ENCODE measurements at regions not wholly inside any gene's neighbourhood (a gene's known extent, or its start where the extent isn't known, plus 50 kb on each side); places are given as distances from the start of the nearest gene placed in this dataset.
"Not testable (repeated sequence)": the region's sequence is repeated elsewhere in the genome, so short reads cannot be mapped to it uniquely, and the experiment has no call there.

DNA sequence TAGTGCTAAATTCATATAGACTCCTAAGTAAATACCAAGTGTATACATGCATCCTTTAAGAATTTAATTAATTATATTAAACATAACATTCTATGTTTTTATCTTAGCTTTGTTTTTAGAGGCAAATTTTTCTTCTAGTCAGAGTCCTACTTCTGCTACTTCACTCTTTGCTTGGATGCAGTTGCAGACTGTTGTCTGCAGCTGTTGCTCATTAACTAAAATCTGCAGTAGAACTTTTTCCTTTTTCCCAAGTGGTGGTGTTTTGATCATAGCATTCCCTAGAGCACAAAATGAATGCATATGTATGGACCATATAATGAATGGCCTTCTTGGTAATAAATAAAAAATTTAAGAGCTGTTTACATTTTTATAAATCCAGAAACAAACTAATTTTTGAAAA lies 198.3 kb downstream of the CASP12 start:
- DNase-seq, result no peak

DNA sequence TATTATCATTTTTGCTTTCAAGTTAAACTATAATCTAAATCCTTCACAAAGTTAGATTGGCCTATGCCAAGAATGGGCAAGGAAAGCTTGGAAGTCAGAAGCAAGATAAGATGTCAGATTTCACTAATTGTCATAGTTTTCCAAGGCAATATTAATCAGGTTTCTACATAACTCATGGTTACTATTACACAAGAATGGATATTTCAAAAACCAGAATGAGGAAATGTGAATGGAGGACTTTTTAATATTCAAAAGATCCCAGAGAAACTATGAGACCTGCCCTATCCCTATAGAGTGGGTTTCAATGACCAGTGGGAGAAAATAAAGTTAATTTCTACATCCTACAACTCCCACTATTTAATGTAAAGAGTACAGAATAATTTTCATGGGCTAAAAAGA lies 203.2 kb downstream of the CASP12 start:
- no peak for DNase-seq

DNA sequence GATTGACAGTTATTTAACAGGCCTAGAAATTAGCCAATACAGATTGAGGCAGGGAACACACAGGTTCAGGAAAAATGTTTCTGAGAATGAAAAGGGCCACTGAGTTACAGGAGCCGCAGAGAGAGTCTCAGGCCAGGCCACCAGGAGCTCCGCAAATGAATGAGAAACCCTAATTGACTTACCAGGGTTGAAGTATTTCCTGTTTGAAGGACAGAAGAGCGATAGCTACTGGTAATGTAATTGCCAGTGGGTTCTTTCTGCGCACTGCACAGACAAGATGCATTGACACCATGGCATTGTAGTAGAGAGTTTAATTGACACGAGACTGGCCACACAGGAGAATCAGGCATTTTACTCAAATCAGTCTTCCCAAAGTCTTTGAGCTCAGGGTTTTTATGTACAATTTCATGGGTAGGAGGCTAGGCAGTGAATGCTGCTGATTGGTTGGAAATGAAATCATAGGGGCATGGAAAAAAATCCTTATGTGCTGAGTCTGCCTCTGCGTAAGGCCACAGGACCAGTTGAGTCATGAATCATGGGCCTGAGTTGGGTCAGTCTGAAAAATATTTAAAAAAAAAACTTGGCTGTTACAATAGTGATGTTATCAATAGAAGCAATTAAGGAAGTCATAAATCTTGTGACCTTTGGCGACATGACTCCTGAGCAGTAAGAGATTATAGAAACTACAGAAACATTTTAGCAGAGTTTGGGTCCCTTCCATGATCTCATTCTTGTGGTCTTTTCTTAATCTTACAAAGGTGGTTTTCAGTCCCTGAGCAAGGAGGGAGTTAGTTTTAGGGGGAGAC lies 203.8 kb downstream of the CASP12 start:
- DNase-seq, result no peak

DNA sequence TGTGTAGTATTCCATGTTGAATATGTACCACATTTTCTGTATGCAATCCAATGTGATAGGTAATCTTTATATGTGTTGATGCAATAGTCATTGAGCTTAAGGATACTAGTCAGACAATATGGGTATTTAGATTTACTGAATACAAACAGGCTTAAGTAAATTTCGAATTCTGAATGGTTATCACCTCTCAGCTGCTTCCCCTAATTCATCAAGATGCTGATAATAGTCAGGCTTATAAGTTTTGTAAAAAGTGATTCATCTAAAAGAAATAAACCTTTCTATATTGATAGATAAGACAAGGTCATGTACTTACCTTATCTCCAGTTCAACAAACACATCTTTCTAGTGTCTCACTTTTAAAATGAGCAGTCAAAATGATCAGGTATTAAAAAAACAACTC lies 205.5 kb downstream of the CASP12 start:
- DNase-seq, result no peak

DNA sequence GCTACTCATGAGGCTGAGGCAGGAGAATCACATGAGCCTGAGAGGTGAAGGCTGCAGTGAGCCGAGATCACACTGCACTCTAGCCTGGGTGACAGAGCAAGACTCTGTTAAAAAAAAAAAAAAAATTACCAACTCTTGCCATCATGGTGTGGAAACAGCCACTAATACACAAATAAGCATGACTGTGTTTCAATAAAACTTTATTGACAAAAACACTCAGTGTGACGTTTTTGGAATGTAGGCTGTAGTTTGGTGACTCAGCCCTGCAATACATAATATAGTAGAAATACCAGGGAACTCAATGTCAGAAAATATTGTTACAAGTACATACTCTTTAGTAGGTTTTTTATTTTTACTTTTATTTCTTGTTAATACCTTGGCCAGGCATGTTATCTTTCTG lies 207.1 kb downstream of the CASP12 start:
- DNase-seq, result no peak

DNA sequence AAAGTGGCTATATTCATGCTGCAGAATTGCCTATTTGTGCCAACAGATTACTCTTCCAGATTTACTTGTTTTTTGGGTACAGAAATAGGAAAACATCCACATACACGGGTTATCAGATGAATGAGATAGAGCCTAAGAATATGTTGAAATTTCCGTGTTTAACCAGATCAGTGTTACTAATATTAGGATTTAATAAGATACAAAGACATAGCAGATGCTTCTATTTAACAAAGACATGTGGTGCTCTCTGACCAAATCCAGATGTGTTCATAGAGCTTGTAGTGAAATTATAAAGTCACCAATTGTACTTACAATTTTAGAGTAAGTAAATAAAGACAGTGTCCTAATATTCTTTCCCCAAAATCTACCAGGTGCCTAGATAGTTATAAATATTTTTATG lies 208.0 kb downstream of the CASP12 start:
- DNase-seq, result no peak

DNA sequence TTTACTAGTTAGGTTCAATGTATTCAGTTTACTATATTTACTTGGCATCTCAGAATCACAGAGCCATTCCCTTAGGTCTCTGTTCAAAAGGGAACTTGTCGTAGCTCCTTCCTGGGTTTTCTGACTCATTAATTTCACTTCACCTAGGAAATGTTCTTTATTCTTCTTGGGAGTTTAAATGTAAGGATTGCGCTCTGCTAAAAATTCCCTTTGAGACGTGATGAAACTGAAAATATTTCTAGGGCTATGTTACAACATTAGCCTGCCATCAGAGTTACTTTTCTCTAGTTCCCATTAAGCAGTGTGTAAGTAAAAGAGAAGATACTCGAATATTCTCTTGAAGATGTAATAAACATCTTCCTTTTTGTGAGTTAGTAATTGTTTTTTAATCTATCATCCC lies 209.5 kb downstream of the CASP12 start:
- no peak for DNase-seq

DNA sequence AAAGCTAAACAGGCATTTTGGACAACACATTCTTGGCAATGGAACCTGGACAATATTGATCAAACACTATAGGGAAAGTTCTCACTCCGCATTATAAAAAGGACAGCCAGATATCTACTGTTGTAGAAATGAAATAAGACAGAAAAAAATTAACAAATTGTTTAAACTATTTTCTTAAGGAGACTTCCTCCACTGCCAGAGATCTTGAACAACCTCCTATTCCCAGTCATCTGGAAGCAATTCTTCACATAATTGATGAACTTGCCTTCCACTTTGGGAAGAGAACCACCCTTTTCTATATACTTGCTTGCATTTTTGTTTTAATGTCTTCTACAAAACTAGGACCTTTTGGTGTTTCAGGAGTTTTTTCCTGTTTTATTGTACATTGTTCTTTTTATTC lies 216.1 kb downstream of the CASP12 start:
- no peak for DNase-seq

DNA sequence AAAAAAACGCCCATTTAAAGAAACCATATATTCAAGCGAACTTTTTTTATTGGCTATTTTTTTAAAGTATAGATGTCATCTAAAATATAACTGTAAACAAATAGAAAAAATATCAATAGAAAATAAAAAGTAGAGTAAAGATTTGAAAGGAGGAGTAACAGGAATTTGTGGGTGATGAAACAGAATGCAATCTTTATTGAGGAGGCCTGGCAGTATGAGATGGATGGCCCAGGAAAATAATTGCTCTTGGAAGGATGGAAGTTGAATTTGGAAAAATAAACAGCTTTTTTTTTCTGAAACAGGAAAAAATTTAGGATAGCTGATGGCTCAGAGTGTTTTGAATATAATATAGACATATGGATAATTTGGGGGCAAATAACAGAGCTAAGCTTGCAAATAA lies 219.0 kb downstream of the CASP12 start:
- no peak for DNase-seq

DNA sequence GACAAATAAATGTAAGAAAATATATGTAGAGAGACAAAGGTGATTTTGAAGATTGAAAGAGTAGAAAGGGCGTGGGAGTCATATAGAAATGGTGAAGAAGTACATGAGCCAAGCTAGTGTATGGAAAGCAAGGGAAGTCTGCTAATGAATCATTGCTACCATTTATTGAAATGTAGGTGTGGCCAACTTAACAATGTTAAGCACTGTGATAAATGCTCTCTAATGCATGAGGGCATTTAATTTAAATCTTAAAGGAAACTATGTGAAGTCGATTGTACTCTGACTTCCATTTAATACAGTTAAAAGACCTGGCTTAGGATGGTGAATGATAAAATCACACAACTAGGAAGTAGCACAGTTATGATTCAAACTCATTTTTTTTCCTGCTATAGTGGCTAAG lies 219.9 kb downstream of the CASP12 start:
- DNase-seq, result no peak

DNA sequence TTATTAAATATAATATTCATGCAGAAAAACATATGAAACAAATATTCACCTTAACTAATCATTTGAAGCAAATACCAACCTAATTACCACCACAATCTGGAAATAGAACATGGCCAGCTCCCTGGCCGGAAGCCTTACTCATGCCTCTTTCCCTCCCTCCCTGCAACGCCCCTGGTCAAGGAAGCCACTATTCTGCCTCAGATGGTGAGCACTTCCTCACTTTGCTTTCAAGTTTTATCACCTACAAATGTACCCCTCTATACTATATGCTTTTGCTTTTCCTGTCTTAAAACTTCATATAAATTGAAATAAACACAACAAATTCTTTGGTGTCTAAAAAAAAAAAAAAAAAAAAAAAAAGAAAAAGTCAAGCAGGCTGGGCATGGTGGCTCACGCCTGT lies 221.2 kb downstream of the CASP12 start:
- DNase-seq, result not testable (repeated sequence)

DNA sequence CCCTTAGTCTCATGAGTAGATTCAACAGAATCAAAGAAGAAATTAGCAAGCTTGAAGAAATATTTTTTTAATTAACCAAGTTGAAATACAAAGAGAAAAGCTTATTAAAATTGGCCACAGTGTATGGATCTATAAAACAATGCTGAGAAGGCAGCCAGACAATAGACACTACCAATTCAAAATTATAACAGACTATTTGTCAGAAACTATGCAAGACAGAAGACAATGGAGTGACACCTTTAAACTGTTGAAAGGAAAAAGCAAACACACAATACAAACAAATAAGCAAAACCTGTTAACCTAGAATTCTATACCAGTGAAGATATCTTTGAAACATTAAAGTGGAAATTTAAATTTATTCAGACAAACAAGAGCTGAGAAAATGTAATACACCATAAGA lies 225.4 kb downstream of the CASP12 start:
- DNase-seq, result no peak

DNA sequence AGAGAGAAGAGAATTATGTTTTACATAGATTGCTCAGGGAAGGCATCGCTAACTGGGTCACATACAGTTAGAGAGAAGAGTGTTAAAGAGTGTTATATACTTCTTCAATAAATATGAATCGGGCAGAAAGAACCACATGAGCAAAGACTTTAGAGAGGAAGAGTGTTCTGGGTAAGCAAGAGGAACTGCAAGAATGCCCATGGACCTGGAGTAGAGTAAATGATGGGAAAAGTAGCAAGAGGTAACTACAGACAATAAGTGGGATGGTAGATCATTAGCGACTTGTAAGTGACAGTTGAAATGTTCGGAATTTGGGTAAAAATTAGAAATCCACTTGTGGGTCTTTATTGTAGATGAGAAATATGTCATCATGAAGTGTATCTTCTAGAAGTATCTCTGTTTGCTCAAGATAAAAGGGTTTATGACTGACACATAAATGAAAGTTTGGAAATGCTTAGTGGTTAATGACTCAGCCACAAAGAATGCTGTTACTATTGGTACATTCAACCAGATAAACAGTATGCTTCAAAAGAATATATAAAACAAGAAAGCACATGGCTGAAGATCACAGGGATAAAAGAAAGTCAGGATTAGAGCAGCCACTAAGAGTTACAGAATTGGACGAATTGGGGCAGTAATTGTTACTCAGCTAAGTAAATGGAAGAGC lies 229.3 kb downstream of the CASP12 start:
- no peak for DNase-seq

DNA sequence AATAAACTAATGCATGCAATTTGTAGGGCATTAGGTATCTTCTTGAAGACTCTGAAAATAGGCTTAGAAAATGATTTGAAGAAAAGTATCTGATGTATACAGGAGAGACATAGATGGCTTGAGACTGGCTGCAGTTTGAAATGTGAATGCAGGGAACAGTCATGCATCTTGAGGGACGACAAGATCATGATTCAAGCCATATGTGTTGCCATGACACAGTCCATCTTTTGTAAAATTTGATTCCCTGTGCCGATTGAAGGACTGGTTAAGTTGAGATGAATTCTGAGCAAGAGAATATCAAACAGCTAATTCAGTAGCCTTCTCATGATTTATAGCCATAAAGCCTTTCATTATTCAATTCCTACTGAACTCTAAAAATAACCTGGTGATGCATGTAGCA lies 231.6 kb downstream of the CASP12 start:
- DNase-seq, result no peak

DNA sequence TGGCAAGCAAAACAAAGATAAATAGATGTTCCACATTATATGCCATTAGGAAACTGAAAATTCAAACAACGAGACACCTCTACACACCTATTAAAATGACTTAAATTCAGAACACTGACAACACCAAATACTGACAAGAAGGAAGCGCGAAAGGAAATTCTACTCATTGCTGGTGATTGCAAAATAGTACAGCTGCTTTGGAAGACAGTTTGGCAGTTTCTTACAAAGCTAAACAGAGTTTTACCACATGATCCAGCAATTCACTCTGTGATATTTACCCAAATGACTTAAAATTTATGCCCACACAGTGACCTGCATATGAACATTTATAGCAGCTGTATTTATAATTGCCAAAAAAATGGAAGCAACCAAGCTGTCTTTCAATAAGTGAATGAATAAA lies 232.6 kb downstream of the CASP12 start:
- no peak for DNase-seq

DNA sequence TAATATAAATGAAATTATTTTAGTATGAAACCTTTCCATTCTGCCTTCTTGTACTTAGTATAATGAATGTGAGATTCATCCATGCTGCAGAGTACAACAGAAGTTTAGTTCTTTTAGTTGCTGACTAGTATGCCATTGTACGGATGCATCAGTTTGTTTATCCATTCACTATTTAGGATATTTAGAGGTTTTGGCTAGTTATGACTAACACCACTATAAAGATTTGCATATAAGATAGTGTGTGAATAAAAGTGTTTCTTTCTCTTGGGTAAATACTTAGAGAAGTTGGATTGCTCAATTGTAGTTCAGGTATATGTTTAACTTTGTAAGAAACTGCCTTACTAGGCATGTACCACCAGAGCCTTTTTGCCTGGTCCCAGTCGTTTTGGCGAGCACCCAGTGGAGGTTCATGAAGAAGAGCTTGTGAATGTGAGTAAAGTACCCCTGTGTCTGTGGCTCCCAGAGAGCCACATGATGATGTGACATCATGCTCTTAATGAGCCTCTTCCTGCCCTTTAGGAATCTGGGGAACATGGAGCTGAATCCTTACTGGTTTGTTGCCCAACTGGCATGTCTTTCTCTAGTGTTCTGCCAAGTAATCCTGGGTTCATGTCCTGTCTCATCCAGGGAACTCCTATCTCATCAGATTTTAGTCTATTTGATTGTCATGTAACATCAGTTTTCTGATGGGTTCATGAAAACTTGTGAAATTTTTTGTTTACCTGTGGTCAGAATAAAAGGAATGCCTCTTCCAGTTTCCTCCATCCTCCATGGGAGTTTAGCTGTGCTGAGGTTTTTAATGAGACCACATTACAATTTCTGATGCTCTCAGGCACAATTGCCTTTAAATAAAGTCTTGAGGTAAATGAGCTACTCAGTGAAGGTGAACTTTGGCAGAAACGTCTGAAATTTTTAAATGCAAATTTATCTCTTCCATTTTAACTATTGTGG lies 234.8 kb downstream of the CASP12 start:
- no peak for DNase-seq

DNA sequence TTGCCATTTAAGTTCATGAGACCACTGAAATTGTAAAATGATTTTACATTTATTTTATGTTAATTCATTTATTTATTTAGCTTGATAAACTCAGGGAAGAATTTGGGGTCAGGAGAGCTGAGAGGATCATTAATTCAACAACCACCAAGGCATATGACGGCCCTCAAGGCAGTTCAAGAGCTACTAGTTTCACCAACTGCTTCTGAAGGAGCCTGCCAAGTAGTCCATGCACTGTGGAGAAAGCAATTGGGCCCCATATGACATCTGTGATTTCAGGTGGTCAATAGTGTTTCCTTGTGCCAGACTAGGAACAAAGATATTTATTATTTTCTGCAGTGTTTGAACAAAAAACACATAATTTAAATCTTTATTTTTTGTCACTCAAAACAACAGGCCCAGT lies 236.4 kb downstream of the CASP12 start:
- no peak for DNase-seq

DNA sequence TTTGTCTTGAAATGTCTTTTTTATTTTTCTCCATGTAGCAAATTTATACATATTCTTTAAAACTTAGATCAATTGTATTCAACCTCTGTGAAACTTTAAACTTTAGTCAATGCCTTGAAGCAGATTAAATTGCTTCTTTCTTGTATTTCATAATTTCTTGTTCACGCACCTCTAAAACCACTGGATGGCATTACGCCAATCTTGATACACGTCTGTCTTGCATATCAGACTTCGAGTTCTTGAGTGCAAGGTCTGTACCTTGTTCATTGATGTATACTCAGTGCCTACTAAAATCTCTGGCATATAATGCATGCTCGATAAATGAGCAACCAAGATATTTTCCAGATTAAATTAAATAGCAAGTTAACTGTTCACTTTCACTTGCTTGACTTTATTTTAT lies 236.8 kb downstream of the CASP12 start:
- DNase-seq, result no peak

DNA sequence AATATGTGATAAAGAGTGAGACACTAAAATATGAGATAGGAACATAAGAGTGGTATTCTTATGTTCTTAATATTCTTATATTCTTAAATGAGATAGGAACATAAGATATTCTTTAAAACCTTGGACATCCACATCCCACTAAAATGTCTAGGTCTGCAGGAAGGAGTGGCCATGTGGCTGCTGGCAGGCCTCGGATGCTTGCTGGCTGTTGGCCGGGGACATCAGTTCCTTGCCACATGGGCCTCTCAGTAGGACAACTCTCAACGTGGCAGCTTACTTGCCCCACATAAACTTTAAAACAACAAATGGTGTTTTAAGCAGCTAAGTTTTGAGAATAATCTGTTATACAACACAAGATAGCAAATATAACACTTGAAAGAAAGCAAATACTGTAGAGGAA lies 240.1 kb downstream of the CASP12 start:
- no peak for DNase-seq

DNA sequence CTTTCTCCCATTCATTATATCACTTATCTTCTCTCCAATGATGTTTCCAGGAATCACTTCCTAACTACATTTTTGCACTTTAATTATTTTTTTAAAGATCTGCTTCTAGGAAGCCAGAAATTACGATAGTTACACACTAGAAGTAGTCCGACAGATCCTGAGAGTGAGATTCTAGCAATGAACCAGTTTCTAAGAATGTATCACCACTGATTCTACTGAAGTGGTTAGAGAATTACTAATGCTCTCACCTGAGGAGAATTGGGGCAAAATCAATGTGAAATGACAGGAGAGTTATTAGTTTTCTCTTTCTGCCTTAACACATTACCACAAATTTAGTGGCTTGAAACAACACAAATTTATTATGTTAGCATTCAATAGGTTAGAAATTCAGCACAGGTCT lies 241.2 kb downstream of the CASP12 start:
- no peak for DNase-seq

DNA sequence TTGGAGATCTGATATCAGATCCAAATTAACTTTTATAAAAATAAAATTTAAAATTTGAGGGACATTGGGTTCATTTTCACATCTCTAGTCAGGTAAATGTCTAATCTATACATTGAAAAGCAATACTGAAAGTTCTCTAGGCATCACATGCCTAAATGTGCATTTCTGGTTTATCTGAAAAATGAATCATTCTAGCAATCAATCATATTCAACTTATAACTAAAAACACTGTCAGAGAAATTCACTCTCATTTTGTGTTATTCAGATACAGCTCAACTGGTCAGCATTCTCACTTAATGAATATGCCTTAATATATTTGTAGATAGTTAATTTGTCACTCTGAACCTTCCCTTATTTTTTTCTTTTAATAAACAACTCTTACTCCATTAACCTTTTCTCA lies 243.2 kb downstream of the CASP12 start:
- DNase-seq, result no peak

DNA sequence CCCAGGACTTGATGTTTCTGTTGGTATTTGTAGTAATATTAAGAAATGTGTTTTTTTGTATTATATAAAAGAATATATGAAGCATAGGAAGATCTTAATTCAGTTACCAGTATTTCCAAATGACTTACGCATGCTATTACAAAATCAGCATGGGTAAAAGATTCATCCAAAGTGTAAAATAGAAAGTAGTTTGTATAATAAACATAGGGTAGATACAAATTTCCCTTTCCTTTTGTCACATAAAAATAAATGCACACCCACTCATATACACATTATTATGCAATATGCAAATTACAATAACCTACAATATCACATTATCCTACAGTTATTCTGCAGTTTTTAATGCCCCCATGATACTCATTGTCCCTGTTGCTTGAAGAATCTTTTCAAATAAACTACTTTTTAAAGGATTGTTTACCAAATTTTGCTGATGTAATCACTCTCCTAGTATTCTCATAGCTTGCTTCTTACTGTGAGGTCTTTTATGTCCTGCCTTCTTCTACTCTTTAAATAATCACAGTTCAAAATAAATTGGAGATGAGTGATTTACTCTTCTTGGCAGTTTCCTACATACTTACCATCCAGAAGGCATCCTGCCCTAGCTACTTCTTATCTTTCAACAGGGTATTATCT lies 244.0 kb downstream of the CASP12 start:
- DNase-seq, result no peak

DNA sequence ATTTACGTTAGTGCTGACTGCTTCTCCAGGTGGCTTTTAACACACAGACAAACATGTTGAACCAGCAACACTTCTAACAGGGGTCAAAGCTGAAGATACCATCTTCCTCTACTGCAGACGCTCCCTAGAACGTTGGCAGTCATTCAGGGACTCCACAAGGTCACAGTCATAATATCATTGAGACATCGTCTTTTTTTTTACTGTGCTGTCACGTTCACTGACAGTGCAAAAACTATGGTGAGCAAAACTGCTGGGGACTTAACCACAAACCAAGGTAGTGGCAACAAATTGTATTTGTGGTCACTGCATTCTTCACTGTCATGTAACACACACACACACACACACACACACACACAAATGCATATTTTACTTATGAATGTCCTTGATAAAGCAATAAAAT lies 244.9 kb downstream of the CASP12 start:
- DNase-seq, result no peak
